AG09319 (cell line): ENCODE measurements at regions not wholly inside any gene's neighbourhood (a gene's known extent, or its start where the extent isn't known, plus 50 kb on each side); places are given as distances from the start of the nearest gene placed in this dataset.

Source experiments
- DNase-seq: peaks from one replicate; pipeline ENCODE4 v3.0.0-alpha.2; 2010; ENCODE audit warnings: low read depth; ENCODE audit errors: extremely low read depth
- CTCF ChIP-seq: IDR thresholded peaks from 2 replicates; pipeline ENCODE4 v1.5.1; 2011; ENCODE audit warnings: low read depth, mild to moderate bottlenecking, inconsistent platforms, low read length, moderate library complexity

- no peak for DNase-seq
- TF ChIP-seq CTCF = no peak
Measured at GRCh38 chr1:57612833-57613232, 189.0 kb upstream of the DAB1 start.

- TF ChIP-seq CTCF = no peak
- no peak for DNase-seq
Measured at GRCh38 chr1:57605933-57606332, 182.1 kb upstream of the DAB1 start.

DNA sequence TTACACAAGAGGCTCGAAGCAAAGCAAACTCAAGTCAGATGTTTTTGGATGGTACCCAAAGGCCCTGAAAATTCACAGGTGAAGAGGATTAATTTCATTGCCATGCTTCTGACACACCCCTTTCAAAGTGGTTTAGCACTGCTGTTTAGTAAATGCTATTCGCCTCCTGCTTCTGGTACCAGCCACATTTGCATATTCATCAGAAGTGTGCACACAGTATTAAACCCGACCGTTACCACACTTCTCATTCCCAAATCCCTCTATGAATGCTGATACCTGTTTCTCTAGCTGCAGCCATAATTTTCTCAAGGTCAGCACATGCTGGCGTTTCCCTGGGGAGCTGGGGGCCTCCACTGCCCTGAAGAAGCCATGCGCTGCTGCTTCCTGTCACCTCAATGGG lies 179.8 kb upstream of the DAB1 start:
- no peak for TF ChIP-seq CTCF
- DNase-seq = no peak

DNA sequence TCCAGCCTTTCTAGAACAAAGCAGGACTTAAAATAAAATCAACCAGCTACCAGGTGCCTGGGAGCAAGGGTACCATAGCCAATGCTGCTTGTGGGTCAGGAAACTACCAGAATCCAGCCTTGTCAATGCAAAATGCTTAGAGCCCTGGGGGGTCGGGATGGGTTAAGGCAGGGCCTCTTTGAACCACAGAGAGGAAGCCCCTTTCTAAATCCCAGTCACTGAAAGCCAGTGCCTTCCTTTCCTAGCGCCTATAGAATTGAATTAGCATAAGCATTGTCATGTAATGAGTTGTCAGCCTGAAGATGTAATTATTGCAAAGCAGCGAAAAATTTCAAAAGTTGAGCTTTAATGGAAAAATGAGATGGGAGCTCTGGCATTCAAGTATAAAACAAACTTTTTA lies 176.6 kb upstream of the DAB1 start:
- TF ChIP-seq CTCF = no peak
- no peak for DNase-seq

- DNase-seq = no peak
- no peak for TF ChIP-seq CTCF
Measured at GRCh38 chr1:57599236-57599994, 175.6 kb upstream of the DAB1 start.

GRCh38 chr1:57597036-57597435 lies 173.2 kb upstream of the DAB1 start:
- DNase-seq = no peak
- TF ChIP-seq CTCF = no peak

DNA sequence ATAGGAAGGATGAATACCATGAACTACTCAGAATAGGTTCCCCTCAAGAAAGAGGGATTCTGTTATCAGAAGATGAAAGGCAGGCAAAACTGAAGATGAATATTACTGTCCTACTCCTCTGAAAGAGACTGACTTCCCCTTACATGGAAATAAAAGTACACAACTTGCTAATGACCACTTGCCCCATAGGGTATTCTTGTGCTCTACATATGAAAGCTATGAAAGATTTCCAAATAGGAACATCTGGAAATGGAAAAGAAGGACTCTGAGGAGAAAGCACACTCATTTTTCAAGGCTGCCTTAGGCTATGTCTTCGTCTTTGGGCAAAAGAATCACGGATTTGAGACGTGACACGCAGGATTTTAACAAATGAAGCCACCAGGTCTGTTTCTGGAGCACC lies 170.1 kb upstream of the DAB1 start:
- TF ChIP-seq CTCF = no peak
- DNase-seq = no peak
